ENCODE measurements at regions not wholly inside any gene's neighbourhood (a gene's known extent, or its start where the extent isn't known, plus 50 kb on each side); places are given as distances from the start of the nearest gene placed in this dataset.

GRCh38 chr7:12974451-12975166, 287.2 kb downstream of the ARL4A start:
- H3K27ac ChIP-seq, result no peak overlapping the region
- TF ChIP-seq, protein P1, sequence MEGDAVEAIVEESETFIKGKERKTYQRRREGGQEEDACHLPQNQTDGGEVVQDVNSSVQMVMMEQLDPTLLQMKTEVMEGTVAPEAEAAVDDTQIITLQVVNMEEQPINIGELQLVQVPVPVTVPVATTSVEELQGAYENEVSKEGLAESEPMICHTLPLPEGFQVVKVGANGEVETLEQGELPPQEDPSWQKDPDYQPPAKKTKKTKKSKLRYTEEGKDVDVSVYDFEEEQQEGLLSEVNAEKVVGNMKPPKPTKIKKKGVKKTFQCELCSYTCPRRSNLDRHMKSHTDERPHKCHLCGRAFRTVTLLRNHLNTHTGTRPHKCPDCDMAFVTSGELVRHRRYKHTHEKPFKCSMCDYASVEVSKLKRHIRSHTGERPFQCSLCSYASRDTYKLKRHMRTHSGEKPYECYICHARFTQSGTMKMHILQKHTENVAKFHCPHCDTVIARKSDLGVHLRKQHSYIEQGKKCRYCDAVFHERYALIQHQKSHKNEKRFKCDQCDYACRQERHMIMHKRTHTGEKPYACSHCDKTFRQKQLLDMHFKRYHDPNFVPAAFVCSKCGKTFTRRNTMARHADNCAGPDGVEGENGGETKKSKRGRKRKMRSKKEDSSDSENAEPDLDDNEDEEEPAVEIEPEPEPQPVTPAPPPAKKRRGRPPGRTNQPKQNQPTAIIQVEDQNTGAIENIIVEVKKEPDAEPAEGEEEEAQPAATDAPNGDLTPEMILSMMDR (conservative IDR thresholded peaks at IDR 0.05; ENCODE audit: low read depth), result no peak
- no peak for DNase-seq (ENCODE audit: low spot score)
- CTCF ChIA-PET, result no interaction called here
- POLR2A ChIA-PET (ENCODE audit: low non-redundant PET), result no interaction called here

DNA sequence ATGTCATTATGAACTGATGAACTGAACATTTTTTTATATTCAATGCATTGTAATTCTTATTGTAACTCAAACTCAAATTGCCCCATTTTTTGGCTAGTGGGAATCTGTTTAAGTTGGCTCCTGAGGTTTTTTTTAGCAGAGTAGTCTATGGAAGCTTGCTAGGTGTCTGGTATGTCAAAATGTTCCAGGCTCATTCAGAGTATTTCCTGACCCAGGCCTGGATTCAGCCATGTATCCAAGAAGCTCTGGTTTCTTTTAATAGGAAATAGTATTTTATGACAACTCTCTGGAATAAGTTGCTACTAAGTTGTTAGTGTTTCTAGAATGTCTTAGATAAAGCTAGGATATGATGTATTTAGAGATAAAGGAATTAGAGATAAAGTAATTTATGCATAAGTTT, 288.0 kb downstream of the ARL4A start:
- ChIA-PET POLR2A (ENCODE audit: low non-redundant PET) (no interaction called here), CTCF (no interaction called here)
- TF ChIP-seq, protein P1 (conservative IDR thresholded peaks at IDR 0.05; ENCODE audit: low read depth), result no peak
- H3K27ac ChIP-seq, result no peak overlapping the region
- no peak for DNase-seq (ENCODE audit: low spot score)

- TF ChIP-seq, protein P1 (conservative IDR thresholded peaks at IDR 0.05; ENCODE audit: low read depth), result no peak
- DNase-seq (ENCODE audit: low spot score), result no peak
- ChIA-PET CTCF (no interaction called here), POLR2A (ENCODE audit: low non-redundant PET) (no interaction called here)
- H3K27ac ChIP-seq, result no peak overlapping the region
These were observed 291.7 kb downstream of the ARL4A start for GRCh38 chr7:12979181-12979580.

DNA sequence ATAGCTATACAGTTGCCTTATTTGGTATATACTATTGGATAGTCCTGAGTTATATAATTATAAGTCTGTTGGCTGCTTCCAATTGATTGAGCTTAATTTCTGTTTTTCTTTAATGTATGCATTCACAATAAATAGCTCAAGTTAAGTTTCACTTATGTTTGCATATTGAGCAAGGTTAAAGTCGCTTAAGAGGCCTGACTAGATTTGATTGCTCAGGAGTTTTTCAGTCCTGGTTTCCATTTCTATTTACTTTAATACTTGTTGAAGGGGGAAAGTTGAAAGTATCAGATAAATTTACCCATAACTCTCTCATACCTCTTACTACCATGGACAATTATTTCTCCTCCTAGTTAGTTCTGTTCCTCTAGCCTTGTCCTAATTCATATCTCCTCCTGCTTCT, 294.7 kb downstream of the ARL4A start:
- TF ChIP-seq, protein P1 (conservative IDR thresholded peaks at IDR 0.05; ENCODE audit: low read depth), result no peak
- ChIA-PET POLR2A (ENCODE audit: low non-redundant PET) (no interaction called here), CTCF (interaction anchor here (0.7 to 1.1 kb wide), 2 partner anchors 310 to 343 kb away, joined by 3 to 4 read pairs; no protein-coding TSS in a partner anchor)
- no peak overlapping the region for H3K27ac ChIP-seq
- no peak for DNase-seq (ENCODE audit: low spot score)

GRCh38 chr7:12984117-12984516, 296.7 kb downstream of the ARL4A start:
- ChIA-PET CTCF (no interaction called here), POLR2A (ENCODE audit: low non-redundant PET) (no interaction called here)
- H3K27ac ChIP-seq, result no peak overlapping the region

GRCh38 chr7:12985228-12985627, 297.8 kb downstream of the ARL4A start:
- H3K27ac ChIP-seq, result no peak overlapping the region
- CTCF ChIA-PET, result no interaction called here
- no peak for DNase-seq (ENCODE audit: low spot score)
- TF ChIP-seq, protein P1 (conservative IDR thresholded peaks at IDR 0.05; ENCODE audit: low read depth), result no peak
- POLR2A ChIA-PET (ENCODE audit: low non-redundant PET), result no interaction called here

More at GRCh38 chr7:12984117-12984516, 296.7 kb downstream of the ARL4A start:
- TF ChIP-seq, protein P1 (conservative IDR thresholded peaks at IDR 0.05; ENCODE audit: low read depth), result no peak
- DNase-seq (ENCODE audit: low spot score), result no peak

All from RWPE1 (cell line).